A673 (cell line): ENCODE measurements at regions not wholly inside any gene's neighbourhood (a gene's known extent, or its start where the extent isn't known, plus 50 kb on each side); places are given as distances from the start of the nearest gene placed in this dataset.

Experiments
- BruUV-seq: library from RNA; stranded (reverse); fragments of 400-500 nt; replicated peaks from 2 replicates; lab custom pipeline; 2021; lab: Mats Ljungman, UMichigan
- CTCF ChIA-PET: fragments of 300-600 bp; sonication (Branson Sonifier 250); formaldehyde crosslinking; loops from one replicate; lab custom pipeline; 2022; ENCODE audit warnings: antibody characterized with exemption; lab: Charles Lee
- POLR2A ChIA-PET: fragments of 300-600 bp; sonication (Branson Sonifier 250); formaldehyde crosslinking; loops from one replicate; lab custom pipeline; 2022; ENCODE audit warnings: antibody characterized with exemption; ENCODE audit not compliant: low non-redundant PET; lab: Charles Lee
- DNase-seq: peaks from one replicate; pipeline ENCODE4 v3.0.0-alpha.2; 2015; ENCODE audit warnings: low spot score
- H3K27ac ChIP-seq: fragments of 200-600 bp; sonication (generic); 2 replicates; pipeline ENCODE4 v1.5.1; 2016; ENCODE audit warnings: mixed run types, low read depth, mild to moderate bottlenecking, mixed read lengths, antibody characterized with exemption, low read length; ENCODE audit not compliant: poor library complexity, severe bottlenecking
- H3K27me3 ChIP-seq: fragments of 200-600 bp; sonication (generic); replicated peaks from 2 replicates; pipeline ENCODE4 v1.6.1; 2017; ENCODE audit warnings: mixed run types, low read depth, mild to moderate bottlenecking, mixed read lengths, antibody characterized with exemption, low read length; ENCODE audit not compliant: insufficient read depth, poor library complexity
- H3K36me3 ChIP-seq: fragments of 200-600 bp; sonication (generic); 2 replicates; pipeline ENCODE4 v1.6.1; 2016; ENCODE audit warnings: mixed run types, mild to moderate bottlenecking, mixed read lengths, antibody characterized with exemption, low read length; ENCODE audit not compliant: insufficient read depth, poor library complexity, severe bottlenecking
- H3K4me1 ChIP-seq: fragments of 200-600 bp; sonication (generic); 2 replicates; pipeline ENCODE4 v1.6.1; 2017; ENCODE audit warnings: mixed run types, mild to moderate bottlenecking, mixed read lengths, antibody characterized with exemption, low read length; ENCODE audit not compliant: insufficient read depth, poor library complexity, severe bottlenecking
- H3K4me3 ChIP-seq: fragments of 200-600 bp; sonication (generic); 2 replicates; pipeline ENCODE4 v1.5.1; 2016; ENCODE audit warnings: low read depth, mixed run types, mild to moderate bottlenecking, mixed read lengths, low read length; ENCODE audit not compliant: poor library complexity, severe bottlenecking
- H3K9me3 ChIP-seq: fragments of 200-600 bp; sonication (generic); 2 replicates; pipeline ENCODE4 v1.6.1; 2016; ENCODE audit warnings: mixed run types, low read depth, mild to moderate bottlenecking, mixed read lengths, antibody characterized with exemption, low read length; ENCODE audit not compliant: poor library complexity, severe bottlenecking
- EZH2 ChIP-seq: fragments of 200-600 bp; sonication (generic); IDR thresholded peaks from 2 replicates; pipeline ENCODE4 v1.6.1; 2017; ENCODE audit warnings: borderline replicate concordance, low read depth, mild to moderate bottlenecking, mixed read lengths, antibody characterized with exemption, low read length; ENCODE audit not compliant: poor library complexity, severe bottlenecking
- intact Hi-C: fragments of 100-400 bp; cut with micrococcal nuclease; formaldehyde crosslinking; loops from one replicate; pipeline ENCODE4 v1.10.0; 2022; ENCODE audit not compliant: unreplicated experiment
- TF ChIP-seq, protein P1 (sequence below): fragments of 300-800, 200-600 bp; sonication (generic); conservative IDR thresholded peaks from 2 replicates; pipeline ENCODE4 v1.5.1; 2017; ENCODE audit warnings: low read depth, mild to moderate bottlenecking, antibody characterized with exemption, low read length, moderate library complexity, mixed read lengths

DNA sequence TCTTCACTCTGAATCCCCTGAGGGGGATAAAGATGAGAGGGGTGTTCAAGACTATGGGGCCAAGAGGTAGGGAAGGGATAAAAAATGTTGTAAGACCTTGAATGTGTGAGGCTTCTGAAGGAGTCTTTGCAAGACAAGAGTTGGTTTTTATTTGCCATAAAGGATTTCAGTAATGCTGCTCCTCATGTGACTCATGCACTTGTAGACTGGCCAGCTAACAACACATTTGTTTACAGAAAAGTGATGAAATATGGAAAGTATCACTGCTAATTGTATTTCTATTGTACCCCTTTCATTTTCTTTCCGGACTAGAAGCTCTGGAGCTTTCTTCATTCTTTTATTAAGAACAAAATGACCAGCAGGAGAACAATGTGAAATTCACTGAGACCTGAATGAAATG lies 782.1 kb downstream of the EPHA4 start:
- no peaks in the 10 kb centered on the region for H3K4me1 ChIP-seq
- BruUV-seq: no TSS peak
- intact Hi-C loops: no loop called here
- DNase-seq: no peak
- no peaks in the 10 kb centered on the region for H3K9me3 ChIP-seq
- CTCF ChIA-PET: no interaction called here
- no peaks in the 10 kb centered on the region for H3K36me3 ChIP-seq
- POLR2A ChIA-PET: no interaction called here
- H3K27ac ChIP-seq: no peak overlapping the region
- H3K4me3 ChIP-seq: no peak overlapping the region
- TF ChIP-seq EZH2: no peak
- TF ChIP-seq, protein P1, sequence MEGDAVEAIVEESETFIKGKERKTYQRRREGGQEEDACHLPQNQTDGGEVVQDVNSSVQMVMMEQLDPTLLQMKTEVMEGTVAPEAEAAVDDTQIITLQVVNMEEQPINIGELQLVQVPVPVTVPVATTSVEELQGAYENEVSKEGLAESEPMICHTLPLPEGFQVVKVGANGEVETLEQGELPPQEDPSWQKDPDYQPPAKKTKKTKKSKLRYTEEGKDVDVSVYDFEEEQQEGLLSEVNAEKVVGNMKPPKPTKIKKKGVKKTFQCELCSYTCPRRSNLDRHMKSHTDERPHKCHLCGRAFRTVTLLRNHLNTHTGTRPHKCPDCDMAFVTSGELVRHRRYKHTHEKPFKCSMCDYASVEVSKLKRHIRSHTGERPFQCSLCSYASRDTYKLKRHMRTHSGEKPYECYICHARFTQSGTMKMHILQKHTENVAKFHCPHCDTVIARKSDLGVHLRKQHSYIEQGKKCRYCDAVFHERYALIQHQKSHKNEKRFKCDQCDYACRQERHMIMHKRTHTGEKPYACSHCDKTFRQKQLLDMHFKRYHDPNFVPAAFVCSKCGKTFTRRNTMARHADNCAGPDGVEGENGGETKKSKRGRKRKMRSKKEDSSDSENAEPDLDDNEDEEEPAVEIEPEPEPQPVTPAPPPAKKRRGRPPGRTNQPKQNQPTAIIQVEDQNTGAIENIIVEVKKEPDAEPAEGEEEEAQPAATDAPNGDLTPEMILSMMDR: no peak
- H3K27me3 ChIP-seq: no peaks in the 10 kb centered on the region

DNA sequence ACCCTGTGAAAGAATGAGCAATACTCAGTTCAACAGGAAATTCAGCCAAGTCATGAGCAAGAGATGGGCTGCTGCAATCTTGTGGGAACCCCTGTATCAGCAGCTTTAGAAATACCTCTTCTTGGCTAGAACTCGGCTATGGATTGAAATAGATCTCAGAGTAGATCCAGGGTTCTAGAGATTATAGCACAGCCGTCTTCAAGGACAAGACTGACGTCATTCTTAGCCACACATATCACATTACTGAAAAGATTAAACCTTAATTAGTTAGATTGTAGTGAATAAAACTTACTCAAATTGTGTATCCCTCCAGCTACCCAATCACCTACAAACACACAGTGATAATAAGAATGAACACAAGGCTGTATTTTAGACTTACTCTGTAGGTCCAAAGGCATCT lies 776.4 kb downstream of the EPHA4 start:
- ChIA-PET POLR2A (no interaction called here), CTCF (no interaction called here)
- Histone ChIP-seq H3K4me1 (no peaks in the 10 kb centered on the region), H3K9me3 (no peaks in the 10 kb centered on the region), H3K36me3 (no peaks in the 10 kb centered on the region), H3K27me3 (no peaks in the 10 kb centered on the region), H3K27ac (no peak overlapping the region), H3K4me3 (no peak overlapping the region)
- no peak for DNase-seq
- TF ChIP-seq, protein P1: no peak
- no TSS peak for BruUV-seq
- intact Hi-C loops: no loop called here

DNA sequence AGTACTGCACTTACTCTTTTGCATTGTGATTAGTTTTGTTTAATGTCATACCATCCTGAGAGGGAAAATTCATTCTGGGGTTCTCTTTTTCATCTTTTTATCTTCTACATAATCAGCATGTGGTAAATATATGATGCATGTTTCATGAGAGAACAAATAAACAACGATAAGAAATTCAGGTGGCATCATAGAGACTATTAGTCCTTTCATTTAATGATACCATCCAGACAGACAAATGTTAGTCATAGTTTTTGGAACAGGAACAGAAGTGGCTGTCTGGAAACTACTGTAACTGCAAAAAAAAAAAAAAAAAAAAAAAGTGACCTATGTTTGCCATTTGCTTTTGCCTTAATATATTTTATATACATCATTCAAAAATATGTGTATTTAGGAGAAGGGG lies 761.0 kb downstream of the EPHA4 start:
- CTCF ChIA-PET: no interaction called here
- DNase-seq: no peak
- no peak overlapping the region for H3K27ac ChIP-seq
- POLR2A ChIA-PET: no interaction called here
- no peaks in the 10 kb centered on the region for H3K9me3 ChIP-seq
- H3K36me3 ChIP-seq: no peaks in the 10 kb centered on the region
- intact Hi-C loops: no loop called here
- TF ChIP-seq, protein P1: no peak
- TF ChIP-seq EZH2: no peak
- H3K4me1 ChIP-seq: no peaks in the 10 kb centered on the region
- H3K27me3 ChIP-seq: no peaks in the 10 kb centered on the region
- H3K4me3 ChIP-seq: no peak overlapping the region
- no TSS peak for BruUV-seq
